PC-3 (cell line): ENCODE measurements at regions not wholly inside any gene's neighbourhood (a gene's known extent, or its start where the extent isn't known, plus 50 kb on each side); places are given as distances from the start of the nearest gene placed in this dataset.
A peak's percentile ranks its signal among the peaks of the same experiment; 100 is the strongest.

Experiments used
- ATAC-seq: fragments of 200-7000 bp; cut with Tn5 transposase; 2 replicates; pipeline ENCODE4 v1.9.1; 2020; ENCODE audit warnings: mild to moderate bottlenecking, moderate library complexity
- BruUV-seq: library from RNA; stranded (reverse); fragments of 400-500 nt; replicated peaks from 2 replicates; lab custom pipeline; 2021; lab: Mats Ljungman, UMichigan
- CTCF ChIA-PET: fragments of 300-600 bp; sonication (Branson Sonifier 250); formaldehyde crosslinking; loops from one replicate; lab custom pipeline; 2022; ENCODE audit warnings: antibody characterized with exemption; lab: Charles Lee
- POLR2A ChIA-PET: fragments of 300-600 bp; sonication (Branson Sonifier 250); formaldehyde crosslinking; loops from one replicate; lab custom pipeline; 2022; ENCODE audit warnings: antibody characterized with exemption; ENCODE audit not compliant: unreplicated experiment; lab: Charles Lee
- DNase-seq: peaks from one replicate; pipeline ENCODE4 v3.0.0-alpha.2; 2015
- H2AFZ ChIP-seq: fragments of 300-600 bp; sonication (generic); 2 replicates; pipeline ENCODE4 v1.6.0; 2016; ENCODE audit warnings: antibody characterized with exemption, low read length
- H3F3A ChIP-seq: fragments of 300-600 bp; sonication (generic); one replicate; pipeline ENCODE4 v1.6.0; 2017; ENCODE audit warnings: antibody characterized with exemption, low read length, control low read depth, mild to moderate bottlenecking; ENCODE audit not compliant: unreplicated experiment
- H3K27ac ChIP-seq: fragments of 300-600 bp; sonication (generic); 2 replicates; pipeline ENCODE4 v1.5.1; 2016; ENCODE audit warnings: mild to moderate bottlenecking, low read length
- H3K27me3 ChIP-seq: fragments of 300-600 bp; sonication (generic); 2 replicates; pipeline ENCODE4 v1.6.1; 2016; ENCODE audit warnings: low read length, mixed read lengths
- H3K36me3 ChIP-seq: fragments of 300-600 bp; sonication (generic); 2 replicates; pipeline ENCODE4 v1.6.1; 2016; ENCODE audit warnings: low read depth, mixed run types, low read length, mixed read lengths
- H3K4me1 ChIP-seq: fragments of 300-600 bp; sonication (generic); 2 replicates; pipeline ENCODE4 v1.5.1; 2016; ENCODE audit warnings: low read length; ENCODE audit not compliant: insufficient read depth
- H3K4me2 ChIP-seq: fragments of 300-600 bp; sonication (generic); 2 replicates; pipeline ENCODE4 v1.6.0; 2016; ENCODE audit warnings: low read length
- H3K4me3 ChIP-seq: fragments of 300-600 bp; sonication (generic); 2 replicates; pipeline ENCODE4 v1.5.1; 2016; ENCODE audit warnings: mild to moderate bottlenecking, low read length, mixed read lengths
- H3K79me2 ChIP-seq: fragments of 300-600 bp; sonication (generic); 2 replicates; pipeline ENCODE4 v1.6.1; 2017; ENCODE audit warnings: low read length, mixed read lengths
- H3K9ac ChIP-seq: fragments of 300-600 bp; sonication (generic); 2 replicates; pipeline ENCODE4 v1.6.0; 2016; ENCODE audit warnings: mild to moderate bottlenecking, low read length
- H3K9me2 ChIP-seq: fragments of 300-600 bp; sonication (generic); replicated peaks from 2 replicates; pipeline ENCODE4 v1.6.1; 2016; ENCODE audit warnings: mixed run types, low read length, mixed read lengths
- H3K9me3 ChIP-seq: fragments of 300-600 bp; sonication (generic); 2 replicates; pipeline ENCODE4 v1.6.1; 2016; ENCODE audit warnings: low read length, mixed read lengths
- H4K20me1 ChIP-seq: fragments of 300-600 bp; sonication (generic); 2 replicates; pipeline ENCODE4 v1.6.1; 2016; ENCODE audit warnings: low read length, mixed read lengths
- EZH2 ChIP-seq: fragments of 300-600 bp; sonication (generic); IDR thresholded peaks from one replicate; pipeline ENCODE4 v1.6.1; 2017; ENCODE audit warnings: antibody characterized with exemption, mild to moderate bottlenecking, low read length; ENCODE audit not compliant: unreplicated experiment
- EZH2phosphoT487 ChIP-seq: fragments of 300-600 bp; sonication (generic); IDR thresholded peaks from 2 replicates; pipeline ENCODE4 v1.6.1; 2018; ENCODE audit warnings: mild to moderate bottlenecking, antibody characterized with exemption, low read length, borderline replicate concordance
- intact Hi-C: fragments of 100-400 bp; cut with micrococcal nuclease; formaldehyde crosslinking; loops from 2 replicates; pipeline ENCODE4 v1.9.0; 2023
- TF ChIP-seq, protein P1 (sequence below): fragments of 300-600 bp; sonication (generic); conservative IDR thresholded peaks from 2 replicates; pipeline ENCODE4 v1.5.1; 2017; ENCODE audit warnings: antibody characterized with exemption, low read depth, mild to moderate bottlenecking, low read length

GRCh38 chr1:115499253-115499652 is 142.5 kb upstream of the VANGL1 start:
- intact Hi-C loops = loop anchor here (10.0 kb wide), 1 partner anchor 46 kb away; no protein-coding TSS in a partner anchor
- H3K4me2 ChIP-seq = no peak overlapping the region
- peaks cover 54% of the 10 kb centered on the region for H3K4me1 ChIP-seq
- H3K9ac ChIP-seq = no peak overlapping the region
- H3K79me2 ChIP-seq = no peaks in the 10 kb centered on the region
- no peak overlapping the region for H2AFZ ChIP-seq
- POLR2A ChIA-PET = no interaction called here
- no peaks in the 10 kb centered on the region for H3K36me3 ChIP-seq
- CTCF ChIA-PET = no interaction called here
- no peaks in the 10 kb centered on the region for H3K9me3 ChIP-seq
- H3K27me3 ChIP-seq = no peaks in the 10 kb centered on the region
- ATAC-seq (no peak), DNase-seq (no peak)
- H3K9me2 ChIP-seq = no peaks in the 10 kb centered on the region
- H4K20me1 ChIP-seq = no peaks in the 10 kb centered on the region
- no peak overlapping the region for H3K4me3 ChIP-seq
- H3F3A ChIP-seq = no peaks in the 10 kb centered on the region
- no peak overlapping the region for H3K27ac ChIP-seq
- BruUV-seq = no TSS peak
- TF ChIP-seq, protein P1, sequence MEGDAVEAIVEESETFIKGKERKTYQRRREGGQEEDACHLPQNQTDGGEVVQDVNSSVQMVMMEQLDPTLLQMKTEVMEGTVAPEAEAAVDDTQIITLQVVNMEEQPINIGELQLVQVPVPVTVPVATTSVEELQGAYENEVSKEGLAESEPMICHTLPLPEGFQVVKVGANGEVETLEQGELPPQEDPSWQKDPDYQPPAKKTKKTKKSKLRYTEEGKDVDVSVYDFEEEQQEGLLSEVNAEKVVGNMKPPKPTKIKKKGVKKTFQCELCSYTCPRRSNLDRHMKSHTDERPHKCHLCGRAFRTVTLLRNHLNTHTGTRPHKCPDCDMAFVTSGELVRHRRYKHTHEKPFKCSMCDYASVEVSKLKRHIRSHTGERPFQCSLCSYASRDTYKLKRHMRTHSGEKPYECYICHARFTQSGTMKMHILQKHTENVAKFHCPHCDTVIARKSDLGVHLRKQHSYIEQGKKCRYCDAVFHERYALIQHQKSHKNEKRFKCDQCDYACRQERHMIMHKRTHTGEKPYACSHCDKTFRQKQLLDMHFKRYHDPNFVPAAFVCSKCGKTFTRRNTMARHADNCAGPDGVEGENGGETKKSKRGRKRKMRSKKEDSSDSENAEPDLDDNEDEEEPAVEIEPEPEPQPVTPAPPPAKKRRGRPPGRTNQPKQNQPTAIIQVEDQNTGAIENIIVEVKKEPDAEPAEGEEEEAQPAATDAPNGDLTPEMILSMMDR = no peak
- TF ChIP-seq EZH2 (no peak), EZH2phosphoT487 (no peak)

DNA sequence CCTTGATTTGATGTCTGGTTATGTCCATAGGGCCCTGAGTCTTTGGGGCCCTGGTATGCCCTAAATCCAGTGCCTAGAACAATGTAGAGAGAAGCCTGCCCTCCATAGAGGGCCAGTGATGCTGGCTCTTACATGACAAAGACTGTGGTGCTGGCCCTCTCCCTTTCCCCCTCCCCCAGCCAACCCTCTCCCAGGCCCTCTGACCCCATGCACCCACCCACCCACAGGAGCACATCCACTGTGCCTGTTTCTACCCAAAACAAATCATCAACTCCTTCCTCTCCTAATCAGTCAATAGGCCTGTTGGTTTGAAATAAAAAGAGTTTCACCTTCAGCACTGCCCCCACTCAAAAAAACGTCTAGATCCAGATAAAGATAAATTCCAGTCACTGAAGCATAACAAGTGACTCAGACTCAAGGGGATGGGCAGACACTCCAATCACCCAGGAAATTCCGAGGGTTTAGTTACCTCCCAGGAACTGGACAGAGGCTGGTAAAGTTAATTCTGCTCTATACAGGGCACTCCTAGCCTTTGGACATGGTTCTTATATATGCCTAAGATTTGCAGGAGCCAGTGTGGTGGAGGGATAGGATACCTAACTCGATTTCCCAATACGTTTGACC is 144.8 kb upstream of the VANGL1 start:
- peak; percentile 92 for DNase-seq
- peaks cover 56% of the 10 kb centered on the region for H3K4me1 ChIP-seq

More for the DNA sequence above, 144.8 kb upstream of the VANGL1 start:
- Histone ChIP-seq H3K4me2 (peak overlapping the region; percentile 54), H3K79me2 (no peaks in the 10 kb centered on the region), H4K20me1 (no peaks in the 10 kb centered on the region), H3K4me3 (no peak overlapping the region), H3K27me3 (no peaks in the 10 kb centered on the region), H3K9me3 (no peaks in the 10 kb centered on the region), H3K9ac (peak overlapping the region; percentile 45; the same call in 1 of the 2 replicates), H3K9me2 (no peaks in the 10 kb centered on the region), H3F3A (no peaks in the 10 kb centered on the region), H2AFZ (peak overlapping the region; percentile 42; the same call in 1 of the 2 replicates), H3K27ac (peak overlapping the region; percentile 79), H3K36me3 (no peaks in the 10 kb centered on the region)
- no TSS peak for BruUV-seq
- ATAC-seq = peak; percentile 86
- CTCF ChIA-PET = no interaction called here
- TF ChIP-seq EZH2phosphoT487 = no peak
- TF ChIP-seq EZH2 = no peak
- TF ChIP-seq, protein P1 = no peak
- POLR2A ChIA-PET = no interaction called here
- intact Hi-C loops = loop anchor here (10.0 kb wide), 1 partner anchor 48 kb away; no protein-coding TSS in a partner anchor
